Endothelial cell of hepatic sinusoid (primary cell): ENCODE measurements at regions not wholly inside any gene's neighbourhood (a gene's known extent, or its start where the extent isn't known, plus 50 kb on each side); places are given as distances from the start of the nearest gene placed in this dataset.

Experiments
- in situ Hi-C: cut with HindIII; loops from 2 replicates; pipeline ENCODE4 v1.10.0; 2017; ENCODE audit warnings: low sequenced_read_pairs

DNA sequence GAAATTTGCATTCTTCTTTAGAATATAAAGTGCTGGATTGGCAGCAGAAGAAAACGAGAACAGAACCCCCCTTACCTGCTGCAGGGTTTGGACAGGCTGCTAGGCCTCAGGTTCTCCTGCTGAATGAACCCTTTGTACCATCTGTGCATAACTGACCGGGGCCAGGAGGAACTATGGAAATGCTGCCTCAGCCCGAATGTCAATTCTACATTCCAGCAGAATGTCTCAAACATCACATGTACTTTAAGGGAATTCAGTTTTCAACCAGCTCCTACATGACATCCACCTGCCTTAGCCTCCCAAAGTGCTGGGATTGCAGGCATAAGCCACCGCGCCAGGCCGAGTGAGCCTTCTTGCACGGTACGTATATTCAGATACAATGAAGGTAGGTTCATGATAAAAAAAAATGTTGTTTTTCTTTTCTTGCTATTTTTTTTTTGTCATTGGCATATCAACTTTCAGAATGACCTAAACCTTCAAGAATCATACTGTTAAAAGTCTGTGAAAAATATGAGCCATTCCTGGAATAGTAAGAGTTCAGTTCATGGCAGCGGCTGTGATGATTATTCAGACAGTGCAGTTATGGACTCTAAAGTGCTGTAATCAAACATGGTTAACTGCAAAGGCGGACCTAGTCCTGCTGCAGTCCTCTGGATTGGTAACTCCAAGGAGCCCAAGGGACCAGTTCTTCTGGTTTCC, 84.4 kb upstream of the TNS3 start:
- in situ Hi-C loops: no loop called here

DNA sequence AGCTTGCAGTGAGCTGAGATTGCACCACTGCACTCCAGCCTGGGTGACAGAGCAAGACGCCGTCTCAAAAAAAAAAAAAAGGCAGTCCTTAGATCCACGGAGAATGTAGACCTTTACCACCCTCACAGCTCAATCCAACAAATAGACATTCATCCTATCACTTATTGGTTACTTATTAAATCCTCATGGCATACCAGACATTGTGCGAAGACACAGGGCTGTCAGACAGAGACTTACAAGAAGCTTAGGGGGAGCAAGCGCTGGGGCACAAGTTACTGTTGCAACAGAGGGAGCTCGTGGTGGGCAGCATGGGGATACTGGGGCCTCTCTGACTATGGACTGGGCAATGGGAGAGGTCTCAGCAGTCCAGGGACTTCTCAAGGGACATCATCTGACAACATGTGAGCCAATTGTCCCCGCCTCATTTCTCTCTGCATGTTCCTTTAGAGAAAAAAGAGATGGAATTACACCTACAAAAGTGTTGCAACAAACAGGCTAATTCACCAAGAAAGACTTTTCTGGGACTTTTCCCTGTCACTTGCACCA, 82.8 kb upstream of the TNS3 start:
- in situ Hi-C loops: no loop called here

DNA sequence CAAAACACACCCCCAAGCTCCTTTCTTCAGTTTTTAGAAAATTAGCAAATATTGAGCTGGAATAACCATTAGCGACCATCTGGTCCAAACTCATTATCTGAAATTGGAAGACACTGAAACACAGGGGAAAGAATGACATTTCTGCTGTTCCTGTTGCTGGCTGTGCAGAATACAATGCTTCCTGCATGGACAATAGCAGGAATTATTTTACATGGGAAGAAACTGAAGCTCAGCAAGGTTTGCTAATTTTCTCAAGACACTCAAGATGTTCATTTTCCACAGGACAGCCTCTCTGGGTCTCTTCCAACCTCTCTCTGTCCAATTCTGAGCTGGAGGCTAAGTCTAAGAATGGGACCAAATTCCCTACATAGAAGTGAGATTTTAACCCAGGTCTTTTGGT, 81.9 kb upstream of the TNS3 start:
- in situ Hi-C loops: no loop called here

DNA sequence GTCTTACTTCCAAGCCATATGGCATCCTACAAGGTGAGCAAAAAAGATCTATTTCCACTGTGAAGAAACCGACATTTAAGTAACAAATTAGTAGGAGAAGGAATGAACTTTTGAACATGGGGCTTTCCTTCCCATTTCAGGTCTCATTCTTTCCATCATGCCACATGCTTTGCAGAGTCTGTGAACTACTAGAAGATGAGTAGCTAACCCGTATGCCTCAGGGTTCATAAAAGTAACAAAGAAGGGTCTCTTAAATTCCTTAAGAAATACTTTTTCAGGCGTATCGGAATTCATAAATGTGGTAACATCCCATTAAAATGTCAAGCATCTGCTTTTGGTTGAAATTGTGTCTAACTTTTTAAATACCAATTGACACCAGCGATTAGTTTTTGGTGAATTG, 81.3 kb upstream of the TNS3 start:
- in situ Hi-C loops: no loop called here

DNA sequence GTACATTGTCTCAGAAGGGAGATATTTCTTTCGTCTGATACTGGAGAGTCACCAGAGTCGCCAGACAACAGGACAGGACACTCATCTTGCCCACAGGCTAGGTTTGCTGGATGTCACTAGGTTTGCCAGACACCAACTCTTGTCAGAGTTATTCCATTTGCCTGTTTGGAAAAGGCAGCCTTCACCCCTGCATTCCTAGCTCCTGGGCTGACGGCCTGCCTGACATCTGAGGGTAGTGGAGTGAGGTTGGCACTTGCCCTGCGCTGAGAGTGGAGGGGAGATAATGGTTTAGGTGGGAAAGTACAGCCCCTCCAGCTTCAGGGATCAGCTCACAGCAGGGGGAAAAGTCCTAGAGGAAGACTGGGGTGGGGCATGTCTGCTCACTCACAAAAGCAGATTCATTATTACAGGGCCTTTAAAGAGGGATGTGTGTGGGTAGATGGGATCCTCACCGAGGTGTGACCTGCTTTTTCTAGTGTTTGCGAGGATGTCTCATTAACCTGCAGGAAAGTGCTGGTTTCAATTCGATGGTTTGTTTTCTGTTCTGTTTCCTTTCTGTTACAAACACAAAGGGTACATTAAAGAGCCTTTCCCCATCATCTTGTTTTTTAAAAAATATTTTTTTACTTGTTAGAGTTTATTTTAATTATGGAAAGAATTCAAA, 79.3 kb upstream of the TNS3 start:
- in situ Hi-C loops: no loop called here

DNA sequence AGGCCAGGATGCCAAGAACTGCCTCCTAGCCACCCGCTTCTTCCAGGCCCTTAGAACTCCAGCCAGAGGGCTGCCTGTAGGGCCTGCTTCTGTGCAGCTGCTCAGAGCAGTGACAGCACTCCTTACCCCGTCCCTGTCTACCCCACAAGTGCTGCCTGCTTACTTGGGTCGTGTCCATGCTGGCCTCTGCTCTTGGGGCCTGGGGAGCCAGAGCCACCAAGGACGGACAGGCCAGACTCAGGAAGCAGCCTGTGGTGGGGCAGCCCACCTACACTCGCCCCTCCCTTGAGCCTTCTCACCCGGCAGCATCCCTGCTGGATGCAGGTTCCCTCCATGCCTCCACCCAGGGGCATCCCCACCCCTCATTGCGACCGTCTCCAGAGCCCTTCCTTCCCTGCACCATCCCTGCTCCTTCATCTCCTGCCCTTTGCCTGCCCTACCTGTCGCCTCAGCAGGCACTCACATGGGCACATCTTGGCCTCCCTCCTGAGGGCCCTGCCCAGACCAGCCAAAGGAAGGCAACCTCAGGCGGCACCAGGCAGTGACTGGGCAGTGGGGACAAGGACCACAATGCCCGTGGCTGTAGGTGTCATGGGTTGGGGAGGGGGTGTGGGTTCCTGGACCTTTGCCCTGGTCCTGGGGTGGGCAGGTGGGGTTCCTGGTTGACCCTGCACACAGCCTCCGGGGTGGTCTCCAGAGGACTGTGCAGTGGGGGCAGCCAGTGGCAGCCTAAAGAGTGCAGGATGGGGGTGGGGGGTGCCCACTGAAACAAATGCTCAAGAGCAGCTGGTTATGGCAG, 78.0 kb upstream of the TNS3 start:
- in situ Hi-C loops: no loop called here

DNA sequence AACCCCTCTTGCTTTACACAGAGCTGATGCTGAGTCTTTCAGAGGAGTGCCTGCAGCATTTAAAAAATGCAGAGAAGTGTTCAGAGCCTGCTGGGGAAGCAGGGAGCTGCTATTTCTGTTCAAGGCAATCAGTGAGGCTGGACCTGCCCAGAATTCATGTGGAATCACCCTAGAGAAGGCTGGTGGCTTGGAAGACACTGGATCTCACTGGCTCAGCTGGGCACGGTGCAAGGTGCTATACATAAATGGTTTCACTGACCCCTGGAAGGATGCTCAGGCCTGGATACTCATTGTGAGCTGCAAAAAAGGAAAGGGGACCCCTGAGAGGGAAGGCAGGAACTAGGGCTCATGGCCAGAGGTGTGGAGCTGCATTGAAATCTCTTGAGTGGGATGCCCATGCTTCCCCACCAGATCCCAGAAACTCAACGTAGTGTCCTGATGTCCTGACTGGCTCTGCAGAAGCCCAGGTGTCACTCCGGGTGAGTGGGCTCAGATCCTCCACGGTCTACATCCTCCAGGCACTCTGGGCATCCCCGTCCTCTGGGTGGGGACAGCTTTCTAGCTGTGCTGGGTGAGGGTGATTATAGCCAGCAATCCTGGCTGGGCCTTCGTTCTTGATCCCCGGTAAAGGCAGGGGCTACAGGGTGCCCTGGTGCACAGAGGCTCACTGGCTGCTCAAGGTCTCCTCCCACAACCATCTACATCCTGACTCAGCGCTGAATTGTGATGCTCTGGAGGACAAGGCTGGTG, 77.2 kb upstream of the TNS3 start:
- in situ Hi-C loops: no loop called here

DNA sequence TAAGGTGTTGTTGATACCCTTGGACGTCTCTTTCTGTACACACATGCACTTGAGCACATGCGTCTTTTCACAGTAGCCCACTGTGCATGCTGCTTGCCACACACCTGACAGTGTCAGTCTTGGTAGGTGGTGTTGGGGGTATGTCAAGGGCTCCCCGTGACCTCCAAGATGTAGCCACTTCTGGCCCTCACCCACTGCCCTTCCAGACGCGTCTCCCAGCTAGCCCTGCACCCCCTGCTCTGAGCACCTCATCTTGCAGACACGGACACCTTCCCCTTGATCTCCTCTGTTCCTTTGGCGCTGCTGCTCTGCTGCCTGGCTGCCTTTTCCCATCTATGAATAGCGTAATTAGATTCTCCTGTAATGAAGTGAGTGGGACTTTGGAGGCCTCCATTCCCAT, 75.2 kb upstream of the TNS3 start:
- in situ Hi-C loops: no loop called here

DNA sequence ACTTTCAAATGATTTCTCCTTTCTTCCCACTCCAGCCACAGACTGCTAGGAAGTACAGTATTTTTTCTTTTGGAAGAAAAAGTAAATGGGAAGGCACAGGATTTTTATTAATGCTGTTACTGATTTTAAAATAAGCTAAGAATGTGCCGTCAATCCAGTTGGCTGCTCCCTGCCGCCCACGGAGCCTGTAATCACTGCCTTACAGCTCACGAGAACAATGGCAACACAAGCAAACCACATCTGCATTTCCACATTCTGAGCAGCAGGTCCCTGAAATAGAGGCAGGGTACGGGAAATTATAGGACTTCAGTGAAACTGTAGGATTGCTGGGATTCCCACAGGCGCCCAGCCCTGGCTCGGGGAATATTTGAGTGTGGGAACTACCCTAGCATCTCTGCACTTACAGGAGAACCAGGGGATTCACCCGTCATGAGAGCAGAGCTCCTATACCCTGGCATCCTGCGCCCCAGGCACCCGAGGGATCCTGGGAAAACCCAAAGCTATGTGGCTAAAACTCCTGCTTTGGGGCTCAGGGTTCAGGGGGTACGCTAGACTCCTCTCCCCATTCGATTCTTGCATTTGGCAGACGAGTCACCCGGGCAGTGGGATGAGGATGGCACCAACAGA, 72.9 kb upstream of the TNS3 start:
- in situ Hi-C loops: no loop called here

DNA sequence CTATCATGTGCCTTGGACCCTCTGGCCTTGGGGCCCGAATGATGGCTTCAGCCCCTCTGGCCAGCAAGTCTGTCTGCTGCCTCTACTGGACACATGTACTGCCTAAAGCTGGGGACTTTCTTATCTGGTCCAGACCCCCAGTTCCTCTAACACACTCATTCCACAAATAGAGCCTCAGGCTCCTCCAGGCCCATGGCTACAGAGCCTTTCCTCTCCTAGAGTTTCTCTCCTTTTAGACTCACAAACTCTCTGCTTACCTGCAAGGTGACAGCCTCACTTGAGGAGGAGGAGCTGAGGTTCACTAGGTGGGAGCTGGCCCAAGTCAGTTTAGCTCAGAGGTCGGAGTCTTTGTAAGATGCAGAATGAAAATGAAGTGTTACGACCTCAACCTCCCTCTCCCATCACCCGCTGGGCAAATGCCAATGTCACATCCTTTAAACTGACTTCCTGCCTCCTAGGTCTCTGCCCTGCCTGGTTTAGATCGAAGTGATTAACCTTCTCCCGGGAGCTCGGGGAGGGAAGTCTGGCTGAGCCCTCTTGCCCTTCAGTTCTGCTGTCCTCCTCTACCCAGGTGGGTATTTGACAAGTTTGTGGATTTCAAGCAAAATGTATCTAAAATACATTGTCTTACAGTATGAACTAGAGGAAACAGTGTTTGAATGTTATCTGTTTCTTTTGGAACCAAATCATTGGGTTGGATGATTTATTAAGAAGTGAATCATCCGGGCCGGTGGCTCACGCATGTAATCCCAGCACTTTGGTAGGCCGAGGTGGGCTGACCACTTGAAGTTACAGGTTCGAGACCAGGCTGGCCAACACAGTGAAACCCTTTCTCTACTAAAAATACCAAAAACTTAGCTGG, 71.9 kb upstream of the TNS3 start:
- in situ Hi-C loops: no loop called here

DNA sequence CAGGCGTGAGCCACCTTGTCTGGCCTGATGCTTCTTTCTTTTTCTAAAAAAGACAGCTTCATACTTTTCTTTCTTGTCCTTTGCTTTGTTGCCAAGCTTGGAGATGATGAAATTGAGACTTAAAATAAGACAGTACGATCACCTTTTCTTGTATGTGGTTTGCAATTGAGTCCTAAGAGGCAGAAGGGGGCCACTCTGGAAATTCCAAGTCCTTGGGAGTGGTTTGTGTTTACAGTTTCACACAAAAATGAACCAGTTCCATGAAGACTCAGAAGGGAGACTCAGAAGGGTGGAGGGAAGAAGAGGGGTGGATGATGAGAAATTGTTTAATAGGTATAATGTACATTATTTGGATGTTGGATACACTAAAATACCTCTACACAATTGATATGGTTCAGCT, 70.7 kb upstream of the TNS3 start:
- in situ Hi-C loops: no loop called here

DNA sequence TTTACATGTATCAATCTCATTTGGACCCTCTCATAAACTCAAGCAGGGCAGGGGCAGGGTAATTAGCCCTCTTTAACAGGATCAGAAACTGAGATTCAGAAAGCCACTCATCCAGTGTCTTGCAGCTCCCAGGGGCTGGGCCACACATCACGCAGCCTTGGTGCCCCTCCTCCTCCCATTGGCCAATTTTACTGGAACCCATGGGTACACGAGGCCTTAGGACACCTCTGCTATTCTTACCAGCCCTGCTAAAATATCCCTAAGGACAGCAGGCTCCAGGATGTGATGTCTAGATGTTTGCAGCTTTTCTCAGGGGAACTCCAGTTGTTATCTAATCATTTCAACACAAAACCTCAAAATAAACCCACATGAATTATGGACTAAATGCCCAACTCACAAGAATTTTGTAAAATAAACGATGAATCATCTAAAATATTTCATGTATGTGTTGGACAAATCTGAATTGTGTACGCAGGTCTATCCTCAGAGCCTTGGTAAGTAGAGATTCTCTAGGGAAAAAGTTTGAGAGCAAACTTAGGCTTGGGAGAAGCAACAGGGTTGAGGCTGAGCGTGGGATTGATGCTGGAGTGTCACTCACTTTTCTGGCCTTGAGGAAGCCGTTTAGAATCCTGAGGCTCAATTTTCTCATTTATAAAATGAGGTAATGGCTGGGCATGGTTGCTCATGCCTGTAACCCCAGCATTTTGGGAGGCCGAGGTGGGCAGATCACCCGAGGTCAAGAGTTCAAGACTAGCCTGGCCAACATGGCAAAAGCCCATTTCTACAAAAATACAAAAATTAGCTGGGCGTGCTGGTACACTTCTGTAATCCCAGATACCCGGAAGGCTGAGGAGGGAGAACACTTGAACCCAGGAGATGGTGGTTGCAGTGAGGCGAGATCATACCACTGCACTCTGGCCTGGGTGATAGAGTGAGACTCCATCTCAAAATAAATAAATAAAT, 69.7 kb upstream of the TNS3 start:
- in situ Hi-C loops: no loop called here

DNA sequence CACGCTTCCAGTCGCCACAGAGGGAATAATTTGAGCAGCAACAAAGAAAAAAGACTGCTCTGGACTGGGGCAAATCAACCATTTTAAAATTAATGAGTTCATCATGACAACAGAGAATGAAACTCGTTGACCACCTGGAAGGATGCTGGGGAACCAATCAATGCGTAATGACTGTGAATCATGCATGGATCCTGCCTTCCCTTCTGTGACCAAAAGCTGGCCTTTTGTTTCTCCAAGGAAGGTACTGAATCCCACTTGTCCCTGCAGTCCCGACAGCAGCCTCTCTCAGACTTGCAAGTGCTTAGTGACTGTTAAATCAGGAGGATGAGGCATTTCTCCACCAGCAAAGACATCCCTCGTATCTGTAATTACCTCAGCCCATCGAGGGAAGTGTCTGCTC, 68.0 kb upstream of the TNS3 start:
- in situ Hi-C loops: no loop called here

DNA sequence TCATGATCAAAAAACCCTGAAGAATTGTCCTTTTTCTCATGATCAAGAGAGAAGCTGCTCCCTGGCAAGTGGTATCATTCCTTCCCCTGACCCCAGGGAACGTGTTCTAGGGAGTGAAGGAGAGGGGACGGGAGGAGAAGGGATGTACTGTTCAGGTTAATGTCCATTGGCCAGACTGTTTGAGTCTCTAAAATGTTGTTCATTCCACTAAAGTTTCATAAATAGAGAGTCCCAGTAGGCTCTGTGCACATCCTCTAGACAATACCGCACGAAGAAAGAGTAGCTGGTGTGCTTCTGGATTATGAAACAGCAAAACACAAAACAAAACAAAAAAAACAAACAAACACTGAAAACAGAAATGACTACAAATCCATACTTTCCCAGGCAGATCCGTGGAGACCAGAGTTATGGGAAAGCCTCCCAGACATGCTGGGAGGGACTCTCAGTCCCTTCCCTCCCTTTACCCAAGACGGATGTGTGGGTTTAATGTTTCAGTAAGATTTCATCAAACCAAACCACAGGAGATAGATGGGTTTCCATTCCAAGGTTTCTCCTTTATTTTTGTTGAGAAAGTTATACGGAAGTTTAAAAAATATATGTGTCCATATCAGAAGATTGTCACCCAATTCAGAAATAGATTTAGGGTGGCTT, 66.5 kb upstream of the TNS3 start:
- in situ Hi-C loops: no loop called here

DNA sequence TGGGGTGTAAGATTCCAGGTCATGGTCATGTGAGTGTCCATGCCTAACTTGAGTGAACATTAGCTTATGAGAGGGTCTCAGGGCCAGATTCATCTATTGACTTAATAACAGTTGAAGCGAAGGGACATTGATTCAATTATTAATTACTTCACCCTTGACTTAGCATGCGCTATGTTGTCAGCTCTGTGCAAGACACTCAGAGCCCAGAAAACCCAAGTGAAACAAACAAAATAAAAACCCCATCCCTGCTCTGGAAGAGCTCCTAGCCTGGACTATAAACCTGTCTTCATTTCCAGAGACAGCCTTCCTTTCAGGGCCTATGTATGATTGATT, 66.0 kb upstream of the TNS3 start:
- in situ Hi-C loops: no loop called here

DNA sequence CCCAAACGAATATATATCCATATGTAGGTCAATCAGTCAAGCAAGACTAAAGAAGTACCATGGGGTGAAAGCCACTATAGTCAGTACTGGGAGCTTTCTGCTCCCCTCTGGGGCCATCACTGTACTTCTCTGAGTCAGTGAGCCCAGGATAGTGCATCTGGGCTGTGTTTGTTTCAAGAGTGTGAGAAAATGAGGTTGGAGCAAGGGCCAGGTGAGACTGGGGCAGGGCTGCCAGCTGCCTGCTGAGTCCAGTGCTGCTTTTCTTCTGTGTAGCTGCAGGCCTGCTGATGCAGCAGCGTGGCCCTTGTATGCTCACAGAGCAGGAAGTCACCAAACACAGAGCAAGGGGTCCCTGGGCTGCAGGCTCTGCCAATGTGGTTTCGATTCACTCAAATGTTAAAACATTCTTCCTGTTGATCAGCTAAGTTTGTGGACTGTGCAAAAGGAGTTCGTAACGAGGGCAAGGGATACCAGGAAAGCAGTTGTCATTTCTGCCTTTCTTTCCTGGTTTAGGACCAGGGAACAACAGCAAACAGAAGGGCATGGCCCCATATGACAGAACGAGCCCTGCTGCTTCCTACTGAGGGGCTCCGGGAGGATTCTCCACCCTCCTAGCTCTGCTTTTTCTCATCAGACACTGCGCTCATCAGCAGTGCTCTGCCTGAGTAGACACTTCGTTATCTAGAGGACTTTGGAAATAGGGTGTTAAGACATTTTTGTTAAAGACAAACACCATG, 65.4 kb upstream of the TNS3 start:
- in situ Hi-C loops: no loop called here

DNA sequence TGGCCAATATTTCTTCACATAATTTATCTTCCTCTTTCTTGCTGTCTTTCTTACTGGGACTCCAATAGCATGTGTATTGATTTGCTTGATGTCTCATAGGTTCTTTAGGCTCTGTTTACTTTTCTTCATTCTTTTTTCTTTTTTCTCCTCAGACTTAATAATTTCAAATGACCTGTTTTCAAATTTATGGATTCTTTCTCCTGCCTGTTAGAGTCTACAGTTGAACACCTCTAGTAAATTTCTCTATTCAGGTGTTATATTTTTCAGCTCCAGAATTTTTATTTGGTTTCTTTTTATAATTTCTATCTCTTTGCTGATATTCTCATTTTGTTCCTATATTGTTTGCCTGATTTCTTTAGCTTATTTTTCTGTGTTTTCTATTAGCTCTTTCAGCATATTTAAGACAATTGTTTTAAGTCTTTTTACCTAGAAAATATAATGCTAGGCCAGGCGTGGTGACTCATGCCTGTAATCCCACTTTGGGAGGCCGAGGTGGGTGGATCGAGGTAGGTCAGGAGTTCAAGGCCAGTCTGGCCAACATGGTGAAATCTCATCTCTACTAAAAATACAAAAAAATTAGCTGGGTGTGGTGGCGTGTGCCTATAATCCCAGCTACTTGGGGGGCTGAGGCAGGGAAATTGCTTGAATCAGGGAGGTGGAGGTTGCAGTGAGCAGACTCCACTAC, 61.9 kb upstream of the TNS3 start:
- in situ Hi-C loops: no loop called here
